ENCODE measurements at regions not wholly inside any gene's neighbourhood (a gene's known extent, or its start where the extent isn't known, plus 50 kb on each side); places are given as distances from the start of the nearest gene placed in this dataset.

DNA sequence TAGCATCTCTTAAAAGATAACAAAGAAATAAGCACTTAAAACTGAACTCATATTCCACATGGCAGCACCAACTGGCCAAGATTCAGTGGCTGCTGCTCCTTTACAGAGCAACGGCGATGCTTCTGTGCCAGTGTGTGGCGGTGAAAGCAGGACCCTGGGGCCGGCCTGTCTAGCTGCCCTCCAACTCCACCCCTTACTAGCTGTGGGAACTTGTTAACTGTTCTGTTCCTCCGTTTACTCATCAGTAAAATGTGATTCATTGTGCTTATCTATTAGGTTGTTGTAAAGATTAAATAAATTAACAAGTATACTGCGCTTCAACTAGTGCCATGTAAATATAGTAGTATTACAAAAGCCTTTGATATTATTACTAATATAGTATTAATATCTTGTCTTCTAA is 133.2 kb downstream of the GDAP2 start:
- Histone ChIP-seq H4K20me1 (ENCODE audit: control insufficient read depth, insufficient read depth, low read depth, low read length) (no peaks in the 10 kb centered on the region), H3K9me3 (ENCODE audit: control insufficient read depth, insufficient read depth, low read length) (no peaks in the 10 kb centered on the region), H3K9me2 (replicated peaks; ENCODE audit: control insufficient read depth, low read length) (no peaks in the 10 kb centered on the region), H3K4me1 (ENCODE audit: control insufficient read depth, low read length) (no peaks in the 10 kb centered on the region), H3K4me3 (ENCODE audit: low read length) (no peak overlapping the region), H3K36me3 (ENCODE audit: control insufficient read depth, low read length) (no peaks in the 10 kb centered on the region), H3K27ac (ENCODE audit: low read depth, low read length) (no peak overlapping the region), H3K27me3 (ENCODE audit: control insufficient read depth, low read length) (no peaks in the 10 kb centered on the region), H3K79me2 (ENCODE audit: control insufficient read depth, low read length) (no peaks in the 10 kb centered on the region), H3F3A (ENCODE audit: control insufficient read depth, insufficient read depth) (no peaks in the 10 kb centered on the region), H3K4me2 (ENCODE audit: low read length) (no peak overlapping the region)
- TF ChIP-seq, protein P1, sequence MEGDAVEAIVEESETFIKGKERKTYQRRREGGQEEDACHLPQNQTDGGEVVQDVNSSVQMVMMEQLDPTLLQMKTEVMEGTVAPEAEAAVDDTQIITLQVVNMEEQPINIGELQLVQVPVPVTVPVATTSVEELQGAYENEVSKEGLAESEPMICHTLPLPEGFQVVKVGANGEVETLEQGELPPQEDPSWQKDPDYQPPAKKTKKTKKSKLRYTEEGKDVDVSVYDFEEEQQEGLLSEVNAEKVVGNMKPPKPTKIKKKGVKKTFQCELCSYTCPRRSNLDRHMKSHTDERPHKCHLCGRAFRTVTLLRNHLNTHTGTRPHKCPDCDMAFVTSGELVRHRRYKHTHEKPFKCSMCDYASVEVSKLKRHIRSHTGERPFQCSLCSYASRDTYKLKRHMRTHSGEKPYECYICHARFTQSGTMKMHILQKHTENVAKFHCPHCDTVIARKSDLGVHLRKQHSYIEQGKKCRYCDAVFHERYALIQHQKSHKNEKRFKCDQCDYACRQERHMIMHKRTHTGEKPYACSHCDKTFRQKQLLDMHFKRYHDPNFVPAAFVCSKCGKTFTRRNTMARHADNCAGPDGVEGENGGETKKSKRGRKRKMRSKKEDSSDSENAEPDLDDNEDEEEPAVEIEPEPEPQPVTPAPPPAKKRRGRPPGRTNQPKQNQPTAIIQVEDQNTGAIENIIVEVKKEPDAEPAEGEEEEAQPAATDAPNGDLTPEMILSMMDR (IDR thresholded peaks at IDR 0.05; ENCODE audit: low read depth, low read length, poor library complexity, severe bottlenecking), result no peak
- no peak for TF ChIP-seq EZH2phosphoT487 (IDR thresholded peaks at IDR 0.05; ENCODE audit: borderline replicate concordance, low read length)

DNA sequence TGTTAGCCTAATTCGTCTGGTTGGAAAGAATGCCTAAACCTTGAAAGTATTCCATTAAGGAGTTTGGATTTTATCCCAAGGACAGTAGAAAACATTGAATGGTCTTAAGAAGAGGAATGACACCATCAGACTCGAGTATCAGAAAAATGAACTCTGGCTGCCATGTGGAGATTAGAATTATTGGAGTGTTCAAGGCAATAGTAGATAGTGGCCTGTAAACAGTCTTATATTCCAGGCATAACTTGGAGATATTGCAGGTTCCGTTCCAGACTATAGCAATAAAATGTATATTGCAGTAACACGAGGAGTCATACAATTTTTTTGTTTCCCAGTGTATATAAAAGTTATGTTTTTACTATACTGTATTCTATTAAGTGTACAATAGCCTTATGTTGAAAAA is 130.9 kb downstream of the GDAP2 start:
- Histone ChIP-seq H3K4me1 (ENCODE audit: control insufficient read depth, low read length) (no peaks in the 10 kb centered on the region), H4K20me1 (ENCODE audit: control insufficient read depth, insufficient read depth, low read depth, low read length) (no peaks in the 10 kb centered on the region), H3K4me2 (ENCODE audit: low read length) (no peak overlapping the region), H3K27me3 (ENCODE audit: control insufficient read depth, low read length) (peaks cover 2% of the 10 kb centered on the region; the same call in 1 of the 2 replicates), H3K79me2 (ENCODE audit: control insufficient read depth, low read length) (no peaks in the 10 kb centered on the region), H3K27ac (ENCODE audit: low read depth, low read length) (no peak overlapping the region), H3F3A (ENCODE audit: control insufficient read depth, insufficient read depth) (no peaks in the 10 kb centered on the region), H3K9me3 (ENCODE audit: control insufficient read depth, insufficient read depth, low read length) (no peaks in the 10 kb centered on the region), H3K36me3 (ENCODE audit: control insufficient read depth, low read length) (no peaks in the 10 kb centered on the region), H3K9me2 (replicated peaks; ENCODE audit: control insufficient read depth, low read length) (no peaks in the 10 kb centered on the region), H3K4me3 (ENCODE audit: low read length) (no peak overlapping the region)
- no peak for TF ChIP-seq EZH2phosphoT487 (IDR thresholded peaks at IDR 0.05; ENCODE audit: borderline replicate concordance, low read length)
- TF ChIP-seq, protein P1 (IDR thresholded peaks at IDR 0.05; ENCODE audit: low read depth, low read length, poor library complexity, severe bottlenecking), result no peak

DNA sequence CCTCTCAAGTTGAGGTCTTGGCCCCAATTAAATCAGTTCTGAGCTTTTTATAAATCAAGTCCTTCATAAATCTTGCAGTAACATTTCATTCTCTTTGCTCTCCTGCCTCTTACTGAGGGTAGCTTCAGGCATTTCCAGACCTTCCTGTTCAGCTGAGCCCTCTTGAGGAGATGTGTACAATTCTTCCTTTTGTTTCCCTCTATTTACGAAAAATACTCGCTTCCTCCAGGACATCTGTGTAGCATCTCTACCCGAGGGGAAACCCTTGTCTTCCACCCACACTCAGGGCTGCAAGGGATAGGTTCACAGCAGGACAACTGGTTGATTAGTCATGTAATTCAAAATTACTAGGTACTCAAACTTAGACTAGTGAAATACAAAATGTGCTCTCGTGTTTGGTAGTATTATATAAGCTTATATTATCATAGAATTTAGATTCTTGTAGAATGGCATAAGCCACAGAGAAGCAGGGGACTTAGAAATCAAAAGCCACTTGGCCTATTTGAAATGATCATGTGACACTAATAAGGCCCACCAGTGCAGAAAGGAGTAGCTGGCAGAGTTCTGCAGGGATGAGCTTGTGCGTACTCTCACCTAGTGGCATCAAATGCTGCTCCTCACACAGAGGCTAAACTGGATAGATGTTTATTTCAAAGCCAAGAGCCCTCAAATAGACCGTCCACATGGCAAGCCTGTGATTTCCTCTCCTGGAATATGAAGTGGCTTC is 126.7 kb downstream of the GDAP2 start:
- H3K4me3 ChIP-seq (ENCODE audit: low read length), result no peak overlapping the region
- H4K20me1 ChIP-seq (ENCODE audit: control insufficient read depth, insufficient read depth, low read depth, low read length), result no peaks in the 10 kb centered on the region
- H3K36me3 ChIP-seq (ENCODE audit: control insufficient read depth, low read length), result no peaks in the 10 kb centered on the region
- H3K9me3 ChIP-seq (ENCODE audit: control insufficient read depth, insufficient read depth, low read length), result no peaks in the 10 kb centered on the region
- no peaks in the 10 kb centered on the region for H3K9me2 ChIP-seq (replicated peaks; ENCODE audit: control insufficient read depth, low read length)
- no peaks in the 10 kb centered on the region for H3F3A ChIP-seq (ENCODE audit: control insufficient read depth, insufficient read depth)
- no peaks in the 10 kb centered on the region for H3K4me1 ChIP-seq (ENCODE audit: control insufficient read depth, low read length)
- H3K27ac ChIP-seq (ENCODE audit: low read depth, low read length), result no peak overlapping the region
- H3K4me2 ChIP-seq (ENCODE audit: low read length), result no peak overlapping the region
- peaks cover 11% of the 10 kb centered on the region for H3K27me3 ChIP-seq (ENCODE audit: control insufficient read depth, low read length)
- no peak for TF ChIP-seq EZH2phosphoT487 (IDR thresholded peaks at IDR 0.05; ENCODE audit: borderline replicate concordance, low read length)
- TF ChIP-seq, protein P1 (IDR thresholded peaks at IDR 0.05; ENCODE audit: low read depth, low read length, poor library complexity, severe bottlenecking), result no peak
- no peaks in the 10 kb centered on the region for H3K79me2 ChIP-seq (ENCODE audit: control insufficient read depth, low read length)
